ENCODE measurements at regions not wholly inside any gene's neighbourhood (a gene's known extent, or its start where the extent isn't known, plus 50 kb on each side); places are given as distances from the start of the nearest gene placed in this dataset.

DNA sequence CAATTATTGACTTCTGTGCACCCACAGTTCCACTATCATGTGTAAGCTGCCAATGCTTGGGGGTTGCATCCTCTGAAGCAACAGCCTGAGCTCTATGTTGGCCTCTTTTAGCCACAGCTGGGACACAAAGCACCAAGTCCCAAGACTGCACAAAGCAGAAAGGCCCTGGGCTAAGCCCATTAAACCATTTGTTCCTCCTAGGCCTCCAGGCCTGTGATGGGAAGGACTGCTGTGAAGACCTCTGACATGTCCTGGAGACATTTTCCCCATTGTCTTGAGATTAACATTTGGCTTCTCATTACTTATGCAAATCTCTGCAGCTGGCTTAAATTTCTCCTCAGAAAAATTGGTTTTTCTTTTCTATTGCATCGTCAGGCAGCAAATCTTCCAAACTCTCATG is 123.7 kb upstream of the DEPDC1 start:
- intact Hi-C loops (cut with micrococcal nuclease), result no loop called here
- no peak for DNase-seq
- H3K9me3 Mint-ChIP-seq, result peaks cover 12% of the 10 kb centered on the region
- H3K4me1 Mint-ChIP-seq, result no peaks in the 10 kb centered on the region
- H3K4me3 Mint-ChIP-seq, result no peak overlapping the region
- no peak overlapping the region for H3K27ac Mint-ChIP-seq
- no peaks in the 10 kb centered on the region for H3K27me3 Mint-ChIP-seq
- H3K36me3 Mint-ChIP-seq (ENCODE audit: low read depth), result no peaks in the 10 kb centered on the region

DNA sequence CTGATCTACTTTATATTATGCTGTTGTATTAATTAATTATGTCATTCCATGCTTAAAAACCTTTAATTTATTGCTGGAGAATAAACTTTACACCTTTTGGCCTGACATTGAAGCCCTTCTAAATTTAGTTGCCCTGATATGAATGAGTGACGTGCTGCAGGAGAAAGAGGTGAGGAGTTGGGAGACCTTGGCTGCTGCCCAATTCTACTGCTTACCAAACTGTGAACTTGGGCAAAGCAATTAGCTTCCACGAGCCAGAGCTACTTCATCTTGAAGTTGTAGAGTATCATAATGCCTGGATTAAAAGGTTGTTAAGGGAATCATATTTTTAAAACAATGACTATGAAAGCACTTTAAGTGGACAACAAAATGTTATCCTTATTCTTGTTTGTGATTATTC is 126.8 kb upstream of the DEPDC1 start:
- Mint-ChIP-seq H3K9me3 (peaks cover 11% of the 10 kb centered on the region), H3K4me1 (no peaks in the 10 kb centered on the region), H3K4me3 (no peak overlapping the region), H3K27me3 (no peaks in the 10 kb centered on the region), H3K27ac (no peak overlapping the region), H3K36me3 (ENCODE audit: low read depth) (no peaks in the 10 kb centered on the region)
- intact Hi-C loops (cut with micrococcal nuclease), result no loop called here
- no peak for DNase-seq

DNA sequence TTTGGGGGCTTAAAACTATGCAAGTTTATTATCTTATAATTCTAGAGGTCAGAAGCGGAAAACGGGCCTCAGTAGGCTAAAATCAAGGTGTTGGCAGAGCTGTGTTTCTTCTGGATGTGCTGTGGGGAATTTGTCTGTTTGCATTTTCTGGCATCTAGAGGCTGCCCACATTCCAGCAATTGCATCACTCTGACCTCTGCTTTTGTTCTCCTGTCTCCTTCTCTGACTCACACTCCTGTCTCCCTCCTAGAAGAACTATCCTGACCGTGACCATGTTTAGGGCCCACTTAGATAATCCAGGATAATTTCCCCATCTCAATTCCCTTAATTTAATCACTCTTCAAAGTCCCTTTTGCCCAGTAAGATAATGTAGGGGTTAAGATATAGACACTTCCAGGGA is 127.4 kb upstream of the DEPDC1 start:
- H3K9me3 Mint-ChIP-seq, result peaks cover 7% of the 10 kb centered on the region
- intact Hi-C loops (cut with micrococcal nuclease), result no loop called here
- DNase-seq, result no peak
- no peak overlapping the region for H3K27ac Mint-ChIP-seq
- H3K36me3 Mint-ChIP-seq (ENCODE audit: low read depth), result no peaks in the 10 kb centered on the region
- no peaks in the 10 kb centered on the region for H3K27me3 Mint-ChIP-seq
- H3K4me3 Mint-ChIP-seq, result no peak overlapping the region
- no peaks in the 10 kb centered on the region for H3K4me1 Mint-ChIP-seq

DNA sequence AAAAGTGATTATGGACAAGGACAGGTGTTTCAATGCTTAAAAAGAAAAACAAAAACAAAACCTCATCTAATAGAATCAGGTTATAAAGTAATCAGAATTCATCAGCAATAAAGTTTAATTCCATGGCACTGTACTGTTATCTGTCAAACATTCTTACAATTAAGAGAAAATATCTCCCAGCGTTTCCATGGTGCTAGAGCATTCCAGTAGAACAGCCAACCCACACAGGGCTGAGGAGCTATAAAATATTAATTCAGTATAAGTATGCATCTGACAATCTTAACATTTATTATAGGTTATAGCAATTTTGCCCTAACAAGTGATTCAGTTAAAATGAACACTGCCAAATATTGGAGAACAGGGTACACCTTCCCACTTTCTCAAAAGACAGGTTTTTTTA is 128.7 kb upstream of the DEPDC1 start:
- H3K27me3 Mint-ChIP-seq, result no peaks in the 10 kb centered on the region
- H3K4me3 Mint-ChIP-seq, result no peak overlapping the region
- H3K9me3 Mint-ChIP-seq, result peaks cover 7% of the 10 kb centered on the region
- H3K4me1 Mint-ChIP-seq, result no peaks in the 10 kb centered on the region
- H3K27ac Mint-ChIP-seq, result no peak overlapping the region
- no peak for DNase-seq
- intact Hi-C loops (cut with micrococcal nuclease), result no loop called here
- H3K36me3 Mint-ChIP-seq (ENCODE audit: low read depth), result no peaks in the 10 kb centered on the region

DNA sequence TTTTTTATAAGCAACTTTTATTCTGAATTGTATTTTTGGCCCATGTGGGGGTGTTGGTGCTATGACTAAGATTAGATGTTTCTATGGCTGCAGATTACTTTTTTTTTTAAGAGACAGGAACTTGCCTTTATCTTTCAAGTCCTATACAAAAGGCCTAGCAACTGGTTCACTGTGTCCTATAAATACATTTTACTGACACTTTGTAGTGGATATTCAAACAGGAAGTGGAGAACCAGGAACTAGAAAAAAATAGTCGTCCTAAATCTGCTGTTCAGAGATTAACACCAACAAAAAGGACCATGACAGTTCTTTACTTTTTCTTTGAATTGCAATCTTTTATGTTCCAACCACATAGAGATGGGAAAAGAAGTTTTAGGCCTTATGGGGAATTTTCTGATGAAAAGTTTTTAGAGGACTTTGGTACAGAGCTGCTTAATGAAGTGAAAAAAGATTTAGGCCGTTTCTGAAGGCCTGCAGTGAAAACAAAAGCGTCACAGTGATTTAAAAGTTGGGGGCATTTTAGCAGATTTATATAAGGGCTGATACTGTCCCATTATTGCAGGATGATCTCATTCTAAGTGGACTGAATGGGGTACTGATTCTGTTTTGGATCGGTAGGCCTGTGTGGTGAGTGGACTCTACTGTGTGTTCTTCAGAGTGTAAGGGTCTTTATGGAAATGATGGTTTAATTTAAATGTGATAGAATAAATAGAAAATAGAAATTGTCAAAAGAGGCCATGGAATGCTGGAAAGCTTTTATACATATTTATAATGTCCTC is 136.4 kb upstream of the DEPDC1 start:
- H3K27ac Mint-ChIP-seq, result no peak overlapping the region
- H3K4me3 Mint-ChIP-seq, result no peak overlapping the region
- no peaks in the 10 kb centered on the region for H3K9me3 Mint-ChIP-seq
- no peaks in the 10 kb centered on the region for H3K4me1 Mint-ChIP-seq
- H3K27me3 Mint-ChIP-seq, result no peaks in the 10 kb centered on the region
- DNase-seq, result no peak
- intact Hi-C loops (cut with micrococcal nuclease), result no loop called here
- H3K36me3 Mint-ChIP-seq (ENCODE audit: low read depth), result no peaks in the 10 kb centered on the region

DNA sequence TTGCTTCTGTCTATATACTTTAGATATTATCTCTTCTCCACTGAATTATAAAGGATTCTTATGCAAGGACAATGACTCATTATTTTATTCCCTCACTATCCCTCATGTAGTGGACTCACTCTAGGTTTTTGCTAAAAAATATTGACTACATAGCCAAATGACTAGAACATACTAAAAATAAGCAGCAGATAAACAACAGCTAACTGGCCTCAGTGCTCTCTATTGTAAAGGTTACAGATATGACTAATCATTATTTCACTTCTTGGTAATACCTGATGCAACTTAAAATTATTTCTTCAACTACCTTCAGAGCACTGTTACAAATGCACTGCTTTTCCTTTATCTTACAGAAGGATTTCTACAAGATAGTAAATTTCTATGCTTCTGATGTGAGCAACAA is 147.6 kb upstream of the DEPDC1 start:
- Mint-ChIP-seq H3K4me1 (no peaks in the 10 kb centered on the region), H3K27me3 (no peaks in the 10 kb centered on the region), H3K36me3 (ENCODE audit: low read depth) (no peaks in the 10 kb centered on the region), H3K4me3 (no peak overlapping the region), H3K9me3 (no peaks in the 10 kb centered on the region), H3K27ac (no peak overlapping the region)
- intact Hi-C loops (cut with micrococcal nuclease), result no loop called here
- DNase-seq, result no peak

DNA sequence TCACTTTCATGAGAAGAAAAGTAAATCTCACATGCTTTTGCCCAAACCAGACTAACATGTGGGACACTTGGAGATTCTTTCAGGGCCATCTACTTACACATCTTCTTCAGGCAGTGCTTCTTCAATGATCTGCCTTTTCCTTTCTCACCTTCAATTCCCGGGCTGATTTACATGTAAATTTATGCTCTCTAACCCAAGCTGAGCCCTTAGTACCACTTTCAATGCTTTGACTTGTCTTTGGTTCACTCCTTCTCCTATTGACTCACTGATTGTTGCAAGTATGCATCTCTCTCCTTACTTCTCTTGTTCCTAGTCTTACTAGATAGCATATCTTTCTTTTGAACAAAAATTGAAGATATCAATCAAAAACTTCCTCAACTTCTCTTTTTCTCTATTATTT is 154.2 kb upstream of the DEPDC1 start:
- Mint-ChIP-seq H3K4me1 (no peaks in the 10 kb centered on the region), H3K27me3 (no peaks in the 10 kb centered on the region), H3K27ac (no peak overlapping the region), H3K4me3 (no peak overlapping the region), H3K9me3 (no peaks in the 10 kb centered on the region), H3K36me3 (ENCODE audit: low read depth) (no peaks in the 10 kb centered on the region)
- intact Hi-C loops (cut with micrococcal nuclease), result no loop called here
- DNase-seq, result no peak

DNA sequence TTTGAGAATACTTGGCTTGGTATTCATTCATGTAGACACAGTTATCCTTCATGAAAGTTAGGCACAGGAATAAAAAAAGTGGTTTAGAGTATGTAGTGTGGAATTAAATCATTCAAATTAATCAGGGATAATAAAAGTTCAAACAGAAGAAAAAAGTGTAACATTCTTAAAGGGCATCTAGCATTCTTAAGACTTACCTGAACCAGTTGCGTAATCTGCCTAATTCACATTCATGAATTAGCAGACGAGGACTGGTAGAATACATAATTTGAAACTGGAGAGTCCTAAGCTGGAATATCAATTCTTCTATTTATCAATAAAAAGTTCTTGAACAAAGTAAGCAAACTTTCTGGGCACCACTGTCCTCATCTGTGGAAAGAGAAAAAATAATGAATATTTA is 157.0 kb upstream of the DEPDC1 start:
- intact Hi-C loops (cut with micrococcal nuclease), result no loop called here
- H3K27ac Mint-ChIP-seq, result no peak overlapping the region
- H3K36me3 Mint-ChIP-seq (ENCODE audit: low read depth), result no peaks in the 10 kb centered on the region
- no peak overlapping the region for H3K4me3 Mint-ChIP-seq
- no peak for DNase-seq
- H3K9me3 Mint-ChIP-seq, result no peaks in the 10 kb centered on the region
- H3K4me1 Mint-ChIP-seq, result no peaks in the 10 kb centered on the region
- no peaks in the 10 kb centered on the region for H3K27me3 Mint-ChIP-seq

DNA sequence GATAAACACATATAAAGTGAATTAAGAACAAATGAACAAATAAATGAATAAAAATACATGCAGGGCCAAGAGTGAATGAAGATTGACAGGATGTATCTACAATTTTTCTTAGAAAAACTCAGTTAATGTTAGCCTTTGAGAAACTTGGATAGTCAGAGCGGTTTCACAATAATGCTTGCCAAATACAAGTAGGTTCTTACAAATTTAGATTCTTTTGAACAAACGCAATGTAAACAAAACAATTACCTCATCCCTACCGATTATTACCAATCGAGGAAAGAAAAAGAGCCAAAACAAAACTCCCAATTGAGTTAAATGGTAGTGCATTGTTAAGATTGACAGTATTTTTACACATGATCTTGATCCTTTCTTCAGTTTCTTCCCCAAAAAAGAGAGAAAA is 176.9 kb upstream of the DEPDC1 start:
- Mint-ChIP-seq H3K36me3 (ENCODE audit: low read depth) (no peaks in the 10 kb centered on the region), H3K27ac (no peak overlapping the region), H3K9me3 (peaks cover 4% of the 10 kb centered on the region), H3K27me3 (no peaks in the 10 kb centered on the region), H3K4me1 (no peaks in the 10 kb centered on the region), H3K4me3 (no peak overlapping the region)
- no peak for DNase-seq
- intact Hi-C loops (cut with micrococcal nuclease), result no loop called here

DNA sequence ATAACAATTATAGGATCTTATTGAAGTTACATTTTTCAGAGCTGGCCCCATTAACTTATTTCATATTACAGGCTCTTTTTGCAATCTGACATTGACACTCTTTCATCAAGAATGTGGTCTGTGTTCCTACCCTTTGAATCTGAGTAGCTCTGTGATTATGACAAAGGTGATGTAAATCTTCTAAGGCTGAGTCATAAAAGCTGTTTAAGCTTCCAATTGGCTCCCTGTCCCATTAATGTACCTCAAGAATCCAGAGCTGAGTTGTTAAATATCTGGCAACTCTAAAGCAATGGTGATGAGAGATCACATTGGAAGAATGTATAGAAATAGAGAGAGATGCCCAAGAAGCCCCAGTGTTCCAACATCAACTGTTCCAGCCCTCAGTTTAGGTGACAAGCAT is 178.5 kb upstream of the DEPDC1 start:
- Mint-ChIP-seq H3K9me3 (peaks cover 4% of the 10 kb centered on the region), H3K27me3 (no peaks in the 10 kb centered on the region), H3K36me3 (ENCODE audit: low read depth) (no peaks in the 10 kb centered on the region), H3K4me1 (no peaks in the 10 kb centered on the region), H3K4me3 (no peak overlapping the region), H3K27ac (no peak overlapping the region)
- DNase-seq, result no peak
- intact Hi-C loops (cut with micrococcal nuclease), result no loop called here

DNA sequence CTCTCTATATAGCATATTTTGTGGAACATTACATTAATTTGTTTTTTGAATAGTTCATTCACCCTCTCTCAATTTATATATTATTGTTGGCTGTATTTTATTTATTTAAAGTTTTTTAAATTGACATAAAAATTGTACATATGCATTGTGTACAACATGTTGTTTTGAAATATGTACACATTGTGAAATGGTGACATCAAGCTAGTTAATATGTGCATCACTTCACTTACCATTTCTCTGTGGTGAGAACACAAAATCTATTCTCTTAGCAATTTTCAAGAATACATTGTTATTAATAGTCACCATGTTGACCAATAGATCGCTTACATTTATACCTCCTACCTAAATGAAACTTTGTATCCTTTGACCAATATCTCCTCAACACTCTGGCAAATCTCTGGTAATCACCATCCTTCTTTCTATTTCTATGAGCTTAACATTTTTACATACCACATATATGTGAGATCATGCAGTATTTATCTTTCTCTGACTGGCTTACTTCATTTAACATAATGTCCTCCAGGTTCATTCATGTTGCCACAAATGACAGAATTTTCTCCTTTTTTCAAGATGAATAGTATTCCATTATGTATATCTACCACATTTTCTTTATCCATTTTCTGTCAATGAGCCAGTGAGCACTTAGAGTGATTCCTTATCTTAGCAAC is 180.9 kb upstream of the DEPDC1 start:
- peaks cover 4% of the 10 kb centered on the region for H3K9me3 Mint-ChIP-seq
- H3K27me3 Mint-ChIP-seq, result no peaks in the 10 kb centered on the region
- no peak overlapping the region for H3K27ac Mint-ChIP-seq
- no peak for DNase-seq
- no peaks in the 10 kb centered on the region for H3K4me1 Mint-ChIP-seq
- H3K36me3 Mint-ChIP-seq (ENCODE audit: low read depth), result no peaks in the 10 kb centered on the region
- intact Hi-C loops (cut with micrococcal nuclease), result no loop called here
- no peak overlapping the region for H3K4me3 Mint-ChIP-seq

DNA sequence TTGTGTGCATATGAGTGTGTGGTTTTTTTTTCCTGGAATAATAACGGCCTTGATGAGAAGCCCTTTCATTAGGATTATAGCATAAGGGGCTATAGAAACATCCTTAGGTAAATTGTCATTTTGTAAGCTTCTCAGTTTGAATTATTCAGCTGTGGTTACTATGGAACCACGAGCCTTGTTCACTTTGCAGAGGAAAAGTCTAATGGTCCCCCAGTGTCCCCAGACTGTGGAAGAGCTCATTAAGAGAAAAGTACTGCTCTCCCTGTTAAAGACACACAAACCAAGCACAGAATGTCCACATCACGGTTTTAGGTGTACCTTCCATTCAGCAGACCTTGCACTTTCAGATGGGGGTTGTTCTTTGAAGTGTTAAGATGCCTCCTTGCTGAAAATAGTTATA is 199.3 kb upstream of the DEPDC1 start:
- no peak for DNase-seq
- Mint-ChIP-seq H3K4me1 (no peaks in the 10 kb centered on the region), H3K36me3 (ENCODE audit: low read depth) (no peaks in the 10 kb centered on the region), H3K9me3 (peaks cover 4% of the 10 kb centered on the region), H3K27me3 (no peaks in the 10 kb centered on the region), H3K27ac (no peak overlapping the region), H3K4me3 (no peak overlapping the region)
- intact Hi-C loops (cut with micrococcal nuclease), result no loop called here

DNA sequence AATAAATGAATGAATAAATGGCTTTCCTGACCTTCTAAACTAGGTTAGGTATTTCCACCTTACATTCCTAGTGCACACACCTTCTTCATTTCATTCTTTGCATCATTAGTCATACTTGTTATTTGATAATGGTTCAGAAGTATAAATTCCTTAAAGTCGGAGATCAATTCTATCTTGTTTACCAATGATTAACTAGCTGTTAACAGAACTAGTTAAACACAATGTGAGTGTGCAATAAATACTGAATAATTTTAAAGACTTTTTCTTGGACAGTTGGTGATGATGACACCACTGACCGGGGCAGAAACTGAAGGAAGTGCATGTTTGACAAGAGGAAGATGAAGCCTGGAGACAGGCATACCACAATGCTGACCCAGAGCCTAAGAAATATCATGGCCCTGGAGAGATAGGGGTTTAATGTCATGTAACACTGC is 207.1 kb upstream of the DEPDC1 start:
- H3K4me3 Mint-ChIP-seq, result no peak overlapping the region
- H3K36me3 Mint-ChIP-seq (ENCODE audit: low read depth), result no peaks in the 10 kb centered on the region
- H3K4me1 Mint-ChIP-seq, result no peaks in the 10 kb centered on the region
- intact Hi-C loops (cut with micrococcal nuclease), result no loop called here
- no peak for DNase-seq
- H3K9me3 Mint-ChIP-seq, result no peaks in the 10 kb centered on the region
- H3K27ac Mint-ChIP-seq, result no peak overlapping the region
- H3K27me3 Mint-ChIP-seq, result no peaks in the 10 kb centered on the region

DNA sequence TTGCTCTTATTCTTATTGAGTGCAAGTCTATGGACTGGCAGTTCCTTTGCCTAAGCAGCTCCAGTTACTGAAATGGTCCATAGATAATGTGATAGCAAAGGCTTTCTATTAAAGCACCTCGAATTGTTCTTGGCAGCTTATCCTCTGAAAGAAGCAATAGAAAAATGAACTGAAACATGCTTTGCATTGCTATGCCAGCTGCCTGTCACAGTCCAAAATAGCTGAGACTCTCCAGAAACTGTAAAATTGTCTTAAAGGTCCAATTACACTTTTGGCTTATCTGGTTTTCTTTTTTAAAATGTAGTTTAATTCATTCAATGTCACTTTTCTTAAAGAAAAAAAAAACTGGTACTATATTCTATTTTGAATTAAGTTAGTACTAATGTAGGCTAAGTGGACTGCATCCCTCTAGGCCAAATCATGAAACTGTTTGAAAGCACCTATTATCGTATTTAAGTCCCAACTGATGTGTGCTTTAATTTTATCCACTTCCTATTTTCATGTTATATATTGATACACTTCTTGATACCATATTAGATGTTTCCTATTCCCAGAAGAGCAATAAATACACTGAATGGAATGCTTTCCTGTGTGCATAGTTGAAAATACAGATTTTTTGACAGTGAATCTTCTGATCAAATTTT is 208.0 kb upstream of the DEPDC1 start:
- intact Hi-C loops (cut with micrococcal nuclease), result no loop called here
- Mint-ChIP-seq H3K4me1 (no peaks in the 10 kb centered on the region), H3K4me3 (no peak overlapping the region), H3K27ac (no peak overlapping the region), H3K36me3 (ENCODE audit: low read depth) (no peaks in the 10 kb centered on the region), H3K9me3 (peaks cover 3% of the 10 kb centered on the region), H3K27me3 (no peaks in the 10 kb centered on the region)
- DNase-seq, result no peak
